Fibroblast of skin of scalp (primary cell): ENCODE measurements at regions not wholly inside any gene's neighbourhood (a gene's known extent, or its start where the extent isn't known, plus 50 kb on each side); places are given as distances from the start of the nearest gene placed in this dataset.

Source experiments
- DNase-seq: peaks from one replicate; pipeline ENCODE4 v3.0.0-alpha.2; 2013

DNA sequence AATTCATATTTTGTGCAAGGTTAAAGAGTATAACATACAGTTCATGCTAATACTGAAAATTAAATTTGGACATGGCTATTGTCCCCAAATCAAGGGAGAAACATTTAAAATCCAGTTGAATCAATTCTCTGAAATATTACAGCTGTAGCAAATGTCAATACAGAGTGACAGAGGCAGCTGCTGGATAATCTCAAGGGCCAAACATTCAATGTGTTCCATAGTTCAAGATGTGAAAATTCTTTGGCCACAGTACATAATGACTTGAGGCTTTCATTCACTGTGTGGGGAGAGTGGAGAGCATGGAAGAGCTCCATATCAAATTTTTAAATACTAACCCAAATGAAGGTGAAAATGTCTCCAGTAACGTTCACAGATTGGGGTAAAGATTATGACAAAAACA is 1192.8 kb upstream of the CADM2 start:
- no peak for DNase-seq

DNA sequence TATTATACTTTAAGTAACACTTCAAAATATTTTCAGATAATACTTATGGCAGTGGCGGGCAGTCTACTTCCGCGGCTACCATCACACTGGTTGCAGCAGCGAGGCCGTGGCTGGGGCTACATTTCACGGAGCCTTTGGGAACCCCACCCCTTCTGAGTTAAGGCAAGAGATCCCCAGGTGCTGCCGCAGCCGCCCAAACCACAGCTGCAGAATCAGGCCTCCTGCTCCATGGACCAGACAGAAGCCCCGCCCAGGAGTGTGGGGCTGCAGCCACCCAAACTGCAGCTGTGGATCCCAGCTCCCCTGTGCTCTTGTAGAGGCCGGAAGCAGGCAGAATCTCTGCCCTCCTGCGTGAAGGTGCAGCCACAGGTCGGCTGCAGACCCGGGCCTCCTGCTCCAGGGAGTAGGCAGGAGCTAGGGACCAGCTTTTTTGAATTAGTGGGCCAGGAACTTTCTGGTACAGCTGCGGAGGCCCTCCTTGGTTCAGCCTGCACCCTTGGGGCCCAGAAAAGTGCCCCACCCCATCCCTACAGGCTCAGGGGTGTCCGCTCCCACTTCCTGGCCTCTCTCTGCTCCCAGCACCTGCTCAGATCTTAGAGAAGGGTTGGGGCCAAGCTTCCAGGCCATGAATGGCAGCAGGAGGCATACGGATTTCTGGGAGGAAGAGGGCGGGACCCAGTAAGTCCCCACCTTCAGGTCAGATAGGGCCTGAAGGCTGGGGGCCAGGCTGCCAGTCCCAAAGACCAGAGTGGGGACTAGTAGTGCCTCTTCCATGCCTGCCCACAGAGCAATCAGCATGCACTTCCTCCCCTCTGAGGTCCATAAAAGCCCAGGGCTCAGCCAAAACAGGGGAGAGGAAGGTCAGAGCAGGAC is 1188.8 kb upstream of the CADM2 start:
- no peak for DNase-seq

DNA sequence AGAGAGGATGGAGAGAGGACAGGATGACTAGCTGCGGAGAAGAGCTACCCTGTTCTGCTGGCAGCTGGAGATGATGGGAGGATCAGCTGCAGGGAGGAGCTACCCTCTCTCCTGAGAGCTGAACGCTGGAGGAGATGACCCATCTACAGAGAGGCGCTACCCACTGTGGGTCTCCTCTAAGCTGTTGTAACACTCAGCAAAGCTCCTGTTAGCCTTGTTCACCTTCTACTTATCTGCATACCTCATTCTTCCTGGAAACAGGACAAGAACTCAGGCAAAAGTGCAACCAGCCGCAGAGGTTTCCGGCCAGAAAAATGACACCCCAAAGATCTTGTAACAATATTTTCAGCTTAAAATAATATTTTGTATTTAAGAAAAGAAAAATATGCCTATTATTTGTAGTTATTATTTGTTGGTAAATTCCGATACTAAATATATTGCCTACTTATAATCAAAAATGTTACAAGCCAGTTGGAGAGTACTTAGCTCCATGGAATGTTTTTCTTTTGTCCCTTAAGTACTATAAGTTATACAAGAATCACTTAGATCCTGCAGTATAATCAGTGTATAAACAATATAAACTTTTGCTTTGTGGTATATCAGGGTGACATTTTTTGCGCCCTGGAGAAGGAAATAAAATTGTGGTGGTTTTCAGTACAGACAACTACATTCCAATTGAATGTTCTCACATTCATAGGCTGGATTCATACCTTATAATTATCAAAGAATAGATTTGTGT is 1188.0 kb upstream of the CADM2 start:
- no peak for DNase-seq

DNA sequence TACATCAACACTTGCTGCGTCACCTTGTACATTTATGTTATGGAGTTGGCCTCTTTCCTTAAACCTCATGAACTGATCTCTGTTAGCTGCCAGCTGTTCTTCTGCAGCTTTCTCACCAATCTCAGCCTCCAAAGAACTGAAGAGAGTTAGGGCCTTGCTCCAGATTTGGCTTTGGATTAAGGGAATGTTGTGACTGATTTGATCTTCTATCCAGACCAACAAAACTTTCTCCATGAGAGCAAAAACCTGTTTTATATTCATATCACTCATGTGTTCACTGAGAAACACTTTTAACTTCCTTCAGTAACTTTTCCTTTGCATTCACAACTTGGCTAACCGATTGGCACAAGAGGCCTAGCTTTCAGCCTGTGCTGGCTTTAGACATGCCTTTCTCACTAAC is 1156.0 kb upstream of the CADM2 start:
- DNase-seq: no peak

DNA sequence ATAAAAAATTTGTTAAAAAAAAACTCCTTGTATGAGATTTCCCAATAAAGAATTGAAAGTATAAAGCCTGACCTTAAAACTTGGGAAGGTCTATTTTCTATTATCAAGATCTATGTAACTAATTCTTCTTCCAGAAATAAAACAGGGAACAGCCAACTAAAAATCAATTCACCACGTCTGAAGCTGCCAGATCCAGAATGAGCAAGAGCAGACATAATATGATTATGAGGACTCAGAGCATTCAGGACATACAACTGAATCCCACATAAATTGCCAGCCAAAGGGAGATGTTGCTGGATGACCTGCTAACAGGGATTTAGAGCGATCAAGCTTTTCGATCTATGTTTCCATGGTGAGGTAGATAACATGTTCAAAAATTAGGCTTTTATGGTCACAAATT is 1151.3 kb upstream of the CADM2 start:
- DNase-seq: no peak

DNA sequence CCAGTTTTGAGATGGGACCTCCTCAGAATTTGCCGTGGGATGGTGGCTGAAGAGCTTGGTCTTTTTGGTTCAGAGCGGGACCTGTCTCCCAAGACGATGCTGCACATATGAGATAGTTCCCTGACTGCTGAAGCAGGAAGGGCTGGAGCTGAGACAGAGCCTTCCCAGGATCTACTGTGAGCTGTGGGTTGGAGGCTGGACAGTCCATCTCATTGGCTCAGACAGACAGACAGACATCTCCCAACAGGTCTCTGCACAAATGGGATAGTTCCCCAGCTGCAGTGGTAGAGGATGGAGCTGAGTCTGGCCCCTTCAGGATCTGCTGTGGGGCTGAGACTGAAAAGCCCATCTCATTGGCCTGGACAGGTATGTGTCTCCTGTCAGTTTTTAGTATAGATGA is 1145.6 kb upstream of the CADM2 start:
- no peak for DNase-seq

DNA sequence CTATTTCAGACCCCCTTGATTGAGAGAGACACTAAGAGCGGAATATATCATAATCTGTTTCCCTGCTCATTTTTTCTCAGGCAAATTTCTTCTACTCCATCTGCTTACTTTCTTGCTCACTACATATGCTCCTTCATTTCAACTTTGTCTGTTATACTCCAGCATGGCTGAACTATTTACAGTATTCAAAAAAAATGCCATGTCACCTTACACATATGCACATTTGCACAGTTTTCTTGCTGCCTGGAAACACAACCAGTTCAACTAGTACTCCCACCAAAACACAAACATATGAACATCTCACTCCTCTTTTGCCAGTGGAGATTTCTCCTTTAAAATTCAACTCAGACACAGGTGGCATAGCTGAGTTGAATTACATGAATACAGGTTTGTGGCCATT is 1142.1 kb upstream of the CADM2 start:
- DNase-seq: no peak

DNA sequence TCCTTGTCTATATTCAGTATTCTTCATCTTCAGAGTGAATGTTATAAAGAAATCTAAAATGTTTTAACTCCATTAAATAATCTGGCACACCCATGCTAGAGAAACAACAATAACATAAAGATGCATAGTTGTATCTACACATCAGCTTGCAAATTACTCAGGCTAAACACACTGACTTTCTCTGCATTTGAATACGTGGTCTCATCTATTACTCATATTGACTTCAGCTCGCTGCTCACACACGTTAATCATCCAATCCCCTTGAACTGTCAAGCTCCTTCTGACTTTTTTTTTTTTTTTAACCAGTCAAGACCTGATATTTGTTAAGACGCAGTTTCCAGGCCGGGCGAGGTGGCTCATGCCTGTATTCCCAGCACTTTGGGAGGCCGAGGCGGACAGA is 1137.3 kb upstream of the CADM2 start:
- no peak for DNase-seq

DNA sequence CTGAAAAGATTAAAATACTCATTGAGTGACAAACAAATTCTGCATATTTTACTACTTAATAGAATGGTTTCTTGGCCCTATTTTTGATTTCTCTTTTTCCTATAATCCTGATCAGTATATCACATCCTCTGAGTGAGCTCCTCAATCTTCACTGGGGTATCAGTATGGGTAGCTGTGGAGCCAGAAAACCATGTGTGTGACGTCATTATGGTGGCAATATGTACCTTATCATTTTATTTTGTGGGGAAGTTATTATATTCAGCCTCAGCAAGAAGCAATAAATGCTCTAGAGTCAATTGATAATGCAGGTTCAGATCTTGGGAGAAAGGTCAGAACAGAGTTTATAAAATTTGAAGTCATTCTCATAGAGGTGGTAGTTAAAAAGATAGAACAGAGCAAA is 1135.7 kb upstream of the CADM2 start:
- DNase-seq: no peak

DNA sequence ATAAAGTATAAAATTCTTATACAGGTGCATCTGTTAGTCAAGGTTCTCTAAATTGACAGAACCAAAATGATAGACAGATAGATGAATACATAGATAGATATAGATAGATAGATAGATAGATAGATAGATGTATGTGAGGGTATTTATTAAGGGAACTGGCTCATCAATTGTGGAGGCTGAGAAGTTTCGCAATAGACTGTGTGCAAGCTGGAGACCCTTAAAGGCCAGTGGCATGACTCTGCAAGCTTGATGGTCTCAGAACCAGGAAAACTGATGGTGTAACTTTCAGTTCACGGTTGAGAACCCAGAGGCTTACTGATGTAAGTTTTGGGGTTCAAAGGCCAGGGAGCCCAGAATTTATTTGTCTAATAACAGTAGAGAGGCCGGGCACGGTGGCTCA is 1123.7 kb upstream of the CADM2 start:
- no peak for DNase-seq

DNA sequence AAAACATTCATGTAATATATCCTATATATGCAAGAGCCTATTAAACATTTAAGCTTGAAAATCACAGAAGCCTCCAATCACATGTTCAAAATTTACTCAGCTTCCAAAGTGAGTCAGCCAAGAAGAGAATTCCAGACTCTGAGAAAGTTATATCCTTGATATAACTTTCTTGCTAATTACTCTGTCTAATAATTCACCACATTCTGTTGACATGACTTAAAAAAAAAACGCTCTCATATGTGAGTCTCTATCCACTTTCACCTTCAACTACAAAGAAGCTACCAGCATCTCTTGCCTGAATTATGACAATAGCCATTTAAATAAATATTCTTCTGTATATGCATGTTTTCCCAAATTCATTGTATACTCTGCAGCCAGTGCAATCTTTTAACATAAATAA is 1116.3 kb upstream of the CADM2 start:
- no peak for DNase-seq

DNA sequence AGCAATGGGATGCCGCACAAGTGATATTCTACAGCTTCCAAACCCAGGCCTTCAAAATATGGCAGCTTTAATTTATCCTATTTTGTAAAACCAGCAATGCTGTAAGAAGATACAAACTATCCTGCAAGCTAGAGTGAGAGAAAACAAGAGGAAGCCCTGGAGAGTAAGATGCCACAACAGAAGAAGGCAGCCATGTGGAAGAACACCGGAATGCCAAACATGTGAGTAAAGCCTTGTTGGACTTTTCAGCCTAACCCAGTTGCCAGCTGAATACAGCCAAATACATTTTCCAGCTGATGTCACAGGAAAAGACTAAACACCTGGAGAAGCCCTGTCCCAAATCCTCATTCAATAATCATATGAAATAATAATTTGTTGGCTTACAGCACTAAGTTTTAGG is 1115.1 kb upstream of the CADM2 start:
- no peak for DNase-seq

DNA sequence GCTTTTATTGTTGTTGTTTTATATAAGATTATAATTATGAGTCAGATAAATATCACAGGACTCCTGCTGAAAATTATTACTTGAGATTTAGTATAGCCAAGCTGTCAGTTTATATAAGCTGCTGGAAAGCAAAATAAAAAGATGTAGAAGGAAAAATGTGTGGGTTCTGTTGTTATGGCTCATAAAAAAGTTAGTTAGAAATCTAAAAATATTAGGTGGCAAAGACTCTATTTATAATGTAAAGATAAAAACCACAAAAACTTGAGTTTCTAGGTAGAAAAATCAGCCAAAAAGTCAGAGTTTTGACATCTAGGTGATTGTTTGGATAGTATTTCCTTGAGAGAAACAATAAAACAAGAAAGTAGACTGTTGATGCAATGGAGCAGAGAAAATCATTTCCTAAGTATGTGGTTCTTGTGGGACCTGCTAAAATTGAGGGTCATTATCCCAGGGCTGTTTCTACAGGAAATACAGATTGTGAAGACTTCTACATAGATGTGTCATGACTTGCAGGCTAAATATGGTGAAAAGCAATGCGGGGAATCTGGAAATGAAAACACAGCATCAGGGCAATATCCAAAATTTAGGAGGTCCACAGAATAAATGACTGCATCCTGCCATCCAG is 1109.6 kb upstream of the CADM2 start:
- no peak for DNase-seq

DNA sequence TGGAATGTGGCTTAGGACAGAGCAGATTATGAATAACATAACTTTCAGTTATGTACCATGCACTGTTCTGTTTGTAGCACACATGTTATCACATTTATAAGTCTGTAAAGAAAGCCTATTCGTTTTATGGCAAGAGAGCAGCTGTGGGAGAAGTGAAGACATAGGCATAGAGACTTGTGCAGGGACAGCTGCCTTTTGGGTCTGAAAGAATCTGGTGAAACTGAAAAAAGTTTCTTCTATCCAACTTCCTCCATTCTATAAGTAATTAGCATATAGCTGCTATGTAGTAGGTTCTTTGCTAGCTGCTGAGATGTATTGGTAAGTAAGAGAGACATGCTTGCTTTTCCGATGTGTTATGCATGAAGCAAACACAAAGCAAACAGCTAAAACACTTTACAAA is 1095.4 kb upstream of the CADM2 start:
- no peak for DNase-seq

DNA sequence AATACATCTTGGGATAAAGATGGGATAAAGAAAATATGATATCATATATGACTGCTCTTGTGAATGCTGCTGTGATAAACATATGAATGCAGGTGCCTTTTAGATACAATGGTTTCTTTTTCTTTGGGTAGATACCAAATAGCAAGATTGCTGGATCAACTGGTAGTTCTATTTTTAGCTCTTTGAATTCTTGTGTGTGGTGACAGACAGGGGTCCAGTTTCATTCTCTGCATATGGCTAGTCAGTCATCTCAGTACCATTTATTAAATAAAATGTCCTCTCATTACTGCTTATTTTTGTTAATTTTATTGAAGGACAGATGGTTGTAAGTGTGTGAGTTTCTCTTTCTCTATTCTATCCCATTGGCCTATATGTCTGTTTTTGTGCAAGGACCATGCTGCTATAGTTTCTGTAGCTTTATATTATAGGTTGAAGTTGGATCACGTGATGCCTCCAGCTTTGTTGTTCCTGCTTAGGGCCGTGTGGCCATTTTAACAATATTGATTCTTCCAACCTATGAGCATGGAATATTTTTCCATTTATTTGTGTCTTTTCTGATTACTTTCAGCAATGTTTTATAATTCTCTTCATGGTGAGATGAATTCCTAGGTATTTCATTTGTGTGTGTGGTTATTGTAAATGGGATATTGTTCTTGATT is 1089.8 kb upstream of the CADM2 start:
- DNase-seq: no peak

DNA sequence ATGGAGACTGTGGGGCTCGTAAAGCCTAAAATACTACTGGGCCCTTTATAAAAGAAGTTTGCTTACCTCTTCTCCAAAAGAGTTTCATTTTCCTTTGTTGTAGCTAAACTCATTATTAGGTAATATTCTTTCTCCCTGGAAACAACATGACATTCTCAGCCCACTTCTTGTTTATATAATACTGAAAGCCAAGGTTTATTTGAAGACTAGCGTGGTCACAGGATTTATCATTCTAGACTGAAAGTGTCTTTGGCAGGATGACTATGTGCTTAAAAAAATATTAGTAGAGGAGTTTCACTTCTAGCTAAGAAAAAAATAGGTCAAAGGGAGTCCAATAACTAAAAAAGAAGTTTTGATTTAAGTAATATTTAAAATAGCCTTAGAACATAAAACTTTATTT is 1085.2 kb upstream of the CADM2 start:
- DNase-seq: no peak

DNA sequence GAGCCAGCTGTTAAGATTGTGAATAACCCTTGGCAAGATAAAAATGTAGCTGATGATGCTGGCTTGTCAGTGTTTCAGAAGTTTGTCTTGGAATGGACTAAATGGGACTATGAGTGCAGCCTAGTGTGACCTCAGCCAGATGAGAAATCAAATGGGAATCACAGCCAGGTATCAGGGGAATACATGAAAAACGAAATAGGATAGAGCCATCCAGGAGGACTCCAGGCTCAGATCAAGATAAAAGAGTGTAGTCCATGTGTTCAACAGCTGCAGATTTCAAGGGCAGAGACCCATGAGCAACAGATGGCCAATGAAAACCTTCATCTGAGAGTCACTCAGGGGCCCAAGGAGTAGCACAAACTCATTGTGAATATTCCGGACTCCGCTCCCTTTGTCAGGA is 1080.9 kb upstream of the CADM2 start:
- DNase-seq: no peak

DNA sequence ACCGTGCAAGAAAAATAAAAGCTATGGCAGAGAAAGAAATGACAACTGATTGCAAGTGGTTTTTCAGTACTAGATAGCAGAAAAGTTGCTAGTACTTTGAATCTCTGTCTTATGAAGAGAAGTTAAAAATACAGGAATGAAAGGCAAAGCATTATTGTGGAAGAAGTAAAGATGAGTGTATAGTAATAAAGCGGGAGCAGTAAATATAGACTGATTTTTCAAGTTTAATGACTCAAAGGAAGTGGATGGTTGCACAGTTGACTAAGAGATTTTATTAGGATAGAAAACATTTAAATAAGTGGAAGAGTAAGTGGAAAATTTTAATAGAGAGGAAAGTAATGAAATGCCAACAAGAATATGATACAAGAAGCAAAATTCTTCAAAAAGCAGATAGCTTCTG is 1076.1 kb upstream of the CADM2 start:
- DNase-seq: no peak

DNA sequence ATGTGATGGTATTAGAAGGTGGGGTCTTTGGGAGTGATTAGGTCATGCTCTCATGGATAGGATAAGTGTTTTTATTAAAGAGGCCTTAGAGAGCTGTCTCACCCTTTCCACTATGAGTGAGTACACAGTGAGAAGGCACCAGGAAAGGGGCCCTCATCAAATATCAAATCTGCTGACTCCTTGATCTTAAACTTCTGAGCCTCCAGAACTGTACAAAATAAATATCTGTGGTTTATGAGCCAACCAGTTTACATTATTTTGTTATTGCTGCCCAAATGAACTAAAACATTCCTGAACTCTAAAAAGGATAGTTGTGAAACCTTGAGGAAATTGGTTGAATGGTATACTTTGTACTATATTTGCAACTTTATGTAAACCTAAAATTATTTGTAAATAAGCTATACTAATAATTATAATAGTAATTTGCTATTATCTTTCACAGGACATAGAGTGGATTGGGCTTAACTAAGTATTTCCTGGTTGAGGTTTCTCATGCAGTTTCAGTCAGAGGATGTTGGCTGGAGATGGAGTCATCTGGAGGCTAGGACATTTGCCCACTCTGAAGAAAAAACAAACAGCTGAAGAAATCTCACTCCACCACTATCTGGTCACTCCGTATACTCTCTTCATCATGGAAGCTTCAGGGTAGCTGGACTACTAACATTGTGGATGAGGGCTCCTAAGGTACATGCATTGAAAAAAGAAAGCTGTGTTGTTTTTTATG is 1068.6 kb upstream of the CADM2 start:
- no peak for DNase-seq

DNA sequence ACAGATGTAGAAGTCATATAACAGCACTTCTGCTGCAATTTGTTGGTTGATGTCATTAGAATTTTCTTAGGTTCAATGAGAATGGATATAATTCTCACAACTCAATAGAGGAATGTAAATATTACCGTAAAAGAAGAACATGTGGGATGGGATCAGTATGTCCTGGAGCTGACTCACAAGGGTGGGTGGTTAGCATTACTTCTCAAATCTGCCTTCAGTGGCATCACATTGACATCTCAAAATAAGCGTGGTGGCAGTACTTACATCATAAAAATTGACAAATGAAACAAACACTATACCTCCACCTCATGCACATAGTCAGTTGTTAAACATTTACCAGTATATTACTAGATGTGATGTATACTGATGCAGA is 1068.0 kb upstream of the CADM2 start:
- DNase-seq: no peak

DNA sequence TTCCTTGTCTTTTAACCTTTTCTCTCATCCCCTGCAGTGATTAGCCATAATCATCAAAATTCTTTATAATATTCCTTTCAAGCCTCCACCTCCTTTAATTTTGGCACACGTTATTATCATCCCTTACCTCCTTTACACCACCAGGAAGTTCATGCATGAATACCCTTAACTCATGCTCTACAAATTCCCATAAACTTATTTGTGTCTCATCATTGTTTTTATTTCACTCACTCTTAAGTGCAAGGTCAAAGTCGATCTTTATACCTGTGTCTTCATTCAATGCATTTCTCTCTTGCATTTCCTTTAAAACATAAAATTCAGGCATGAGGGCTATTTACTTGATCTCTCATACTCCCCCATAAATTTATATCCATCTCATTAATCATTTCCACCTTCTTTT is 1064.6 kb upstream of the CADM2 start:
- DNase-seq: no peak

DNA sequence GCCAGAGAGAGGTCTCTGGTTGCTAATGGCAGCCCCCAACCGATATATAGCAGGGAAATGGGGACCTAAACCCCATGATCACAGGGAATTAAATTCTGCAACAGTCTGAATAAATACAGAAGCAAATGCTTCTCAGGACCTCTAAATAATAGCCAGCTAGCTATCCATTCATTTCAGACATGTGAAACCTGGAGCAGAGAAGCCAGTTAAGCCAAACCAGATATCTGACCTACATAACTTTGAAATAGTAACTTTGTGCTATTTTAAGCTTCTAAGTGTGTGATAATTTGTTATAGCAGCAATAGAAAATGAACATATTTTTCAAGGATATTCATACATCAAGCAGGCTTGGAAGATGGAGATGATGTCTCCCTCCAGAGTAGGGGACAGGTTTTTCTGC is 1062.9 kb upstream of the CADM2 start:
- no peak for DNase-seq
